OCI-LY3 (cell line): ENCODE measurements at regions not wholly inside any gene's neighbourhood (a gene's known extent, or its start where the extent isn't known, plus 50 kb on each side); places are given as distances from the start of the nearest gene placed in this dataset.

ENCODE experiments used
- H2AFZ ChIP-seq: fragments of 200-600, 300-600 bp; shearing (Covaris generic); 2 replicates; pipeline ENCODE4 v1.6.0; 2014; ENCODE audit warnings: antibody characterized with exemption, low read depth, low read length
- H3K27ac ChIP-seq: fragments of 200-600, 300-600 bp; sonication (generic); 2 replicates; pipeline ENCODE4 v1.5.1; 2014; ENCODE audit warnings: mild to moderate bottlenecking, low read length, moderate library complexity, mixed read lengths
- H3K27me3 ChIP-seq: fragments of 200-600, 300-600 bp; sonication (generic); 2 replicates; pipeline ENCODE4 v1.6.1; 2014; ENCODE audit warnings: low read depth, low read length, mixed read lengths
- H3K36me3 ChIP-seq: fragments of 200-600, 300-600 bp; sonication (generic); replicated peaks from 2 replicates; pipeline ENCODE3; 2014; ENCODE audit warnings: low read depth, low read length, mixed read lengths
- H3K4me1 ChIP-seq: fragments of 300-600, 200-600 bp; sonication (generic); 2 replicates; pipeline ENCODE4 v1.6.1; 2014; ENCODE audit warnings: low read length, mixed read lengths
- H3K4me2 ChIP-seq: fragments of 200-600, 300-600 bp; sonication (generic); 2 replicates; pipeline ENCODE4 v1.6.1; 2014; ENCODE audit warnings: low read length, mixed read lengths
- H3K4me3 ChIP-seq: fragments of 300-600, 200-600 bp; sonication (generic); 2 replicates; pipeline ENCODE4 v1.5.1; 2014; ENCODE audit warnings: antibody characterized with exemption, mild to moderate bottlenecking, low read length, moderate library complexity
- H3K79me2 ChIP-seq: fragments of 300-600, 200-600 bp; shearing (Covaris generic); 2 replicates; pipeline ENCODE4 v1.6.1; 2014; ENCODE audit warnings: mild to moderate bottlenecking, low read length, mixed read lengths
- H3K9ac ChIP-seq: fragments of 300-600, 200-600 bp; shearing (Covaris generic); 2 replicates; pipeline ENCODE4 v1.6.0; 2014; ENCODE audit warnings: mild to moderate bottlenecking, low read length, moderate library complexity
- H3K9me3 ChIP-seq: fragments of 200-600, 300-600 bp; shearing (Covaris generic); 2 replicates; pipeline ENCODE4 v1.6.1; 2014; ENCODE audit warnings: low read length, mixed read lengths; ENCODE audit not compliant: insufficient read depth
- H4K20me1 ChIP-seq: fragments of 200-600, 300-600 bp; sonication (generic); 2 replicates; pipeline ENCODE4 v1.6.1; 2016; ENCODE audit warnings: low read length, mixed read lengths; ENCODE audit not compliant: insufficient read depth
- CTCF ChIP-seq: fragments of 200-600, 300-600 bp; sonication (generic); IDR thresholded peaks from 2 replicates; pipeline ENCODE4 v1.5.1; 2014; ENCODE audit warnings: antibody characterized with exemption, low read length, low read depth
- EZH2phosphoT487 ChIP-seq: fragments of 200-600 bp; shearing (Covaris generic); IDR thresholded peaks from 2 replicates; pipeline ENCODE4 v1.6.1; 2018; ENCODE audit warnings: antibody characterized with exemption, mixed run types, low read depth

DNA sequence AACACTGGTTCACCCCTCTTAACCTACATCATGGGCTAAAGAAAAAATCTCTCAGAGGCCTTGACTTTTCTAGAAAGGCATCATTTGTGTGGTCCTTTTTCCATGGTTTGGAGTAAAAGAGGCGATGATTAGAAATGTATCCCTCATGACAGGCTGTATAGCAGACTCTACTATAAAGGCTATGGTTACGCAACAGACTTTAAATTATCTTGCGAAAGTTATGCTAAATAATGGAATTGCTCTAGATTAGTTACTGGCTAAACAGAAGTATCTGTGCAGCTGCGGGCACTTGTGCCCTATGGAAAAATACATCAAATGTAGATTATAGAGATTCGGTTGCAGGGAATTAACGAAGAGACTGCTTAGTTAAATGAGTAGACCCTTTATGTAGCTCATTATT lies 101.6 kb downstream of the TMEM47 start:
- no peaks in the 10 kb centered on the region for H3K36me3 ChIP-seq
- no peaks in the 10 kb centered on the region for H4K20me1 ChIP-seq
- no peak for TF ChIP-seq EZH2phosphoT487
- no peak for TF ChIP-seq CTCF

DNA sequence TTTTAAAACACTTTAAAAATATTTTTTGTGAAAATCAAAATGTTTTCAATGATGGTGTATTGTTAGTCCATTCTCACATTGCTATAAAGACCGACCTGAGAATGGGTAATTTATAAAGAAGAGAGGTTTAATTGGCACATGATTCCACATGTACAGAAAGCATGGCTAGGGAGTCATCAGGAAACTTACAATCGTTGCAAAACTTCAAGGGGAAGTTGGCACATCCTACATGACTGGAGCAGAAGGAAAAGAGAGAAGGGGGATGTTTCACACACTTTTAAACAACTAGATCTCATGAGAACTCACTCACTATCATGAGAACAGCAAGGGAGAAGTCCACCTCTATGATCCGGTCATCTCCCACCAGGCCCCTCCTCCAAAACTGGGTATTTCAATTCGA lies 110.7 kb downstream of the TMEM47 start:
- no peak for TF ChIP-seq EZH2phosphoT487
- no peak for TF ChIP-seq CTCF
- H3K79me2 ChIP-seq, result no peaks in the 10 kb centered on the region

More for the DNA sequence above, 101.6 kb downstream of the TMEM47 start:
- H3K9ac ChIP-seq, result no peak overlapping the region
- H3K4me2 ChIP-seq, result no peak overlapping the region
- H3K79me2 ChIP-seq, result no peaks in the 10 kb centered on the region
- H3K4me3 ChIP-seq, result no peak overlapping the region
- H2AFZ ChIP-seq, result no peak overlapping the region
- H3K9me3 ChIP-seq, result no peaks in the 10 kb centered on the region
- H3K27me3 ChIP-seq, result no peaks in the 10 kb centered on the region
- no peak overlapping the region for H3K27ac ChIP-seq
- no peaks in the 10 kb centered on the region for H3K4me1 ChIP-seq

GRCh38 chrX:34528081-34528480 lies 129.0 kb downstream of the TMEM47 start:
- H3K4me2 ChIP-seq, result no peak overlapping the region
- H3K4me3 ChIP-seq, result no peak overlapping the region
- H3K9ac ChIP-seq, result no peak overlapping the region
- H3K27ac ChIP-seq, result no peak overlapping the region
- H3K79me2 ChIP-seq, result no peaks in the 10 kb centered on the region
- H2AFZ ChIP-seq, result no peak overlapping the region
- no peaks in the 10 kb centered on the region for H3K36me3 ChIP-seq
- H4K20me1 ChIP-seq, result no peaks in the 10 kb centered on the region
- H3K4me1 ChIP-seq, result no peaks in the 10 kb centered on the region
- no peaks in the 10 kb centered on the region for H3K27me3 ChIP-seq
- H3K9me3 ChIP-seq, result no peaks in the 10 kb centered on the region
- TF ChIP-seq CTCF, result no peak
- no peak for TF ChIP-seq EZH2phosphoT487

More for the DNA sequence above, 110.7 kb downstream of the TMEM47 start:
- H3K4me1 ChIP-seq, result no peaks in the 10 kb centered on the region
- H4K20me1 ChIP-seq, result no peaks in the 10 kb centered on the region
- no peak overlapping the region for H3K27ac ChIP-seq
- no peak overlapping the region for H3K4me3 ChIP-seq
- H2AFZ ChIP-seq, result no peak overlapping the region
- H3K27me3 ChIP-seq, result no peaks in the 10 kb centered on the region
- no peak overlapping the region for H3K4me2 ChIP-seq
- H3K36me3 ChIP-seq, result no peaks in the 10 kb centered on the region
- no peaks in the 10 kb centered on the region for H3K9me3 ChIP-seq
- H3K9ac ChIP-seq, result no peak overlapping the region

GRCh38 chrX:34521563-34521962 lies 135.5 kb downstream of the TMEM47 start:
- H2AFZ ChIP-seq, result peak overlapping the region; percentile 70; the same call in 1 of the 2 replicates
- H3K36me3 ChIP-seq, result no peaks in the 10 kb centered on the region
- no peaks in the 10 kb centered on the region for H3K27me3 ChIP-seq

More at GRCh38 chrX:34521563-34521962, 135.5 kb downstream of the TMEM47 start:
- H3K4me1 ChIP-seq, result peaks cover 3% of the 10 kb centered on the region; the same call in 1 of the 2 replicates
- H3K79me2 ChIP-seq, result no peaks in the 10 kb centered on the region
- H3K27ac ChIP-seq, result no peak overlapping the region
- H3K9ac ChIP-seq, result no peak overlapping the region
- no peaks in the 10 kb centered on the region for H3K9me3 ChIP-seq
- no peaks in the 10 kb centered on the region for H4K20me1 ChIP-seq
- peak; percentile 36 for TF ChIP-seq CTCF
- no peak for TF ChIP-seq EZH2phosphoT487
- H3K4me3 ChIP-seq, result no peak overlapping the region
- no peak overlapping the region for H3K4me2 ChIP-seq
